Colonic mucosa (tissue), 4 donors: ENCODE measurements at regions not wholly inside any gene's neighbourhood (a gene's known extent, or its start where the extent isn't known, plus 50 kb on each side); places are given as distances from the start of the nearest gene placed in this dataset.

Experiments used
- DNase-seq: peaks from one replicate; pipeline ENCODE4 v3.0.0-alpha.2; 2020
- H3K27ac ChIP-seq: fragments of 200-600 bp; one replicate; pipeline ENCODE4 v1.8.0; 2021
- H3K27me3 ChIP-seq: fragments of 200-600 bp; one replicate; pipeline ENCODE4 v1.8.0; 2021
- H3K36me3 ChIP-seq: fragments of 200-600 bp; one replicate; pipeline ENCODE4 v1.8.0; 2021
- H3K4me1 ChIP-seq: fragments of 200-600 bp; one replicate; pipeline ENCODE4 v1.8.0; 2021; ENCODE audit warnings: mild to moderate bottlenecking
- H3K4me3 ChIP-seq: fragments of 200-600 bp; one replicate; pipeline ENCODE4 v1.8.0; 2021
- H3K9ac ChIP-seq, 2 donors: one replicate each; pipeline ENCODE4 v1.7.0; 2013; ENCODE audit warnings: control low read depth in 2 of 2, low read depth in 2 of 2, low read length in 2 of 2
- H3K9me3 ChIP-seq: fragments of 200-600 bp; one replicate; pipeline ENCODE4 v1.8.0; 2021
- intact Hi-C: fragments of 100-400 bp; cut with DNase I; formaldehyde crosslinking; loops from one replicate; pipeline ENCODE4 v1.14.1; 2022
- TF ChIP-seq, protein P1 (sequence below): fragments of 200-600 bp; IDR thresholded peaks from one replicate; pipeline ENCODE4 v1.8.0; 2022; ENCODE audit warnings: antibody characterized with exemption, mild to moderate bottlenecking
- donor health status: healthy.
- donor health status: DM: no; HTN: no; CAD: no.
- donor health status: DM: no; HTN: no; CAD: no.

- H3K9me3 ChIP-seq = no peaks in the 10 kb centered on the region
- H3K4me1 ChIP-seq = no peaks in the 10 kb centered on the region
- no peak overlapping the region for H3K9ac ChIP-seq
- no peak for DNase-seq
- no peaks in the 10 kb centered on the region for H3K27me3 ChIP-seq
- intact Hi-C loops = no loop called here
- no peak overlapping the region for H3K4me3 ChIP-seq
- no peak overlapping the region for H3K27ac ChIP-seq
- TF ChIP-seq, protein P1, sequence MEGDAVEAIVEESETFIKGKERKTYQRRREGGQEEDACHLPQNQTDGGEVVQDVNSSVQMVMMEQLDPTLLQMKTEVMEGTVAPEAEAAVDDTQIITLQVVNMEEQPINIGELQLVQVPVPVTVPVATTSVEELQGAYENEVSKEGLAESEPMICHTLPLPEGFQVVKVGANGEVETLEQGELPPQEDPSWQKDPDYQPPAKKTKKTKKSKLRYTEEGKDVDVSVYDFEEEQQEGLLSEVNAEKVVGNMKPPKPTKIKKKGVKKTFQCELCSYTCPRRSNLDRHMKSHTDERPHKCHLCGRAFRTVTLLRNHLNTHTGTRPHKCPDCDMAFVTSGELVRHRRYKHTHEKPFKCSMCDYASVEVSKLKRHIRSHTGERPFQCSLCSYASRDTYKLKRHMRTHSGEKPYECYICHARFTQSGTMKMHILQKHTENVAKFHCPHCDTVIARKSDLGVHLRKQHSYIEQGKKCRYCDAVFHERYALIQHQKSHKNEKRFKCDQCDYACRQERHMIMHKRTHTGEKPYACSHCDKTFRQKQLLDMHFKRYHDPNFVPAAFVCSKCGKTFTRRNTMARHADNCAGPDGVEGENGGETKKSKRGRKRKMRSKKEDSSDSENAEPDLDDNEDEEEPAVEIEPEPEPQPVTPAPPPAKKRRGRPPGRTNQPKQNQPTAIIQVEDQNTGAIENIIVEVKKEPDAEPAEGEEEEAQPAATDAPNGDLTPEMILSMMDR = no peak
- H3K36me3 ChIP-seq = no peaks in the 10 kb centered on the region
These were observed 57.0 kb upstream of the MAP9 start for GRCh38 chr4:155433636-155434360.

DNA sequence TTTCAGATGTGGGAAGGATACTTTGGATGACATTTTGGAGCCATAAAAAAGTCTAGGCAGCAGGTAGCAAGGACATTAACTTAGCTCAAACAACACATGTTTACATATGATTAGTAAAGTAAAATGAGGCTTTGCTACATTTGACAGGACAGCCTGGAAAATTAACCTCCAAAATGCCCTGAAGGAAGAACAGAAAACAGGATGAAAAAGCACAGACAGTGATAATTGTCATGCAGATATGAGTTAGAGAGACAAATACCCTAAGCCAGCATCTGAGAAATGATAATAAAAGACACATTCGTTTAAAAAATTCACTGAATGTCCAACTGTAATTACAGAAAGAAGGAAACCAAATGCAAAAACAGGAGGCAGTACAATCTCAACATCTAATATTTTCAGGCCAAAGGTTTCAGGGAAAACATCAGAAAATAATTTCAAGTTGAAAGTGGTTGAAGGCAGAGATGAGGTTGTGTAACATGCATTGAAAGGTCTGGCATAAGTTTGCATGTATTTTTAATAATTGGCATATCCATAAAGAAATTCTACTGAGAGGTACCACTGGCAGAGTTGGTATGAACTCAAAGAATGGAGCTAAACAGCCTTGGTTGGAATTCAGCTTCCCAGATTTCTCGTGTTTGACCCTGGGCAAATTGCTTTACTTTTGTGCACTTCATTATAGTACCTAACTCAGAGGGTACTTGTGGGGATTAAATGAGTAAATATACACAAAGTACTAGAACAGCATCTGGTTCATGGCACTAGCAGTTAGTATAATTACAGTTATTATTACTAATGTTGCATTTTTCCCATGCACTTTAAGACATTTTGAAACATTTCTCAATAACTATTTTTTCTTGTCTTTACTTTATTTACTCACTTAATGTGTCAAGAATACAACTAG, 54.4 kb upstream of the MAP9 start:
- Histone ChIP-seq H3K4me1 (no peaks in the 10 kb centered on the region), H3K27me3 (no peaks in the 10 kb centered on the region), H3K9me3 (no peaks in the 10 kb centered on the region), H3K27ac (no peak overlapping the region), H3K4me3 (no peak overlapping the region), H3K9ac (no peak overlapping the region), H3K36me3 (no peaks in the 10 kb centered on the region)
- DNase-seq = no peak
- TF ChIP-seq, protein P1 = no peak
- intact Hi-C loops = no loop called here

GRCh38 chr4:155428128-155428527, 51.4 kb upstream of the MAP9 start:
- Histone ChIP-seq H3K36me3 (no peaks in the 10 kb centered on the region), H3K4me1 (no peaks in the 10 kb centered on the region), H3K9me3 (no peaks in the 10 kb centered on the region), H3K27me3 (no peaks in the 10 kb centered on the region), H3K27ac (no peak overlapping the region), H3K9ac (no peak overlapping the region), H3K4me3 (no peak overlapping the region)
- TF ChIP-seq, protein P1 = no peak
- no peak for DNase-seq
- intact Hi-C loops = no loop called here

GRCh38 chr4:155426953-155427352, 50.2 kb upstream of the MAP9 start:
- Histone ChIP-seq H3K27me3 (no peaks in the 10 kb centered on the region), H3K9ac (no peak overlapping the region), H3K36me3 (no peaks in the 10 kb centered on the region), H3K4me1 (no peaks in the 10 kb centered on the region), H3K4me3 (no peak overlapping the region), H3K9me3 (no peaks in the 10 kb centered on the region), H3K27ac (no peak overlapping the region)
- no peak for DNase-seq
- TF ChIP-seq, protein P1 = no peak
- intact Hi-C loops = no loop called here
